Mesenchymal stem cell (in vitro differentiated cells and primary cell): ENCODE measurements at regions not wholly inside any gene's neighbourhood (a gene's known extent, or its start where the extent isn't known, plus 50 kb on each side); places are given as distances from the start of the nearest gene placed in this dataset.
"Not testable (repeated sequence)": the region's sequence is repeated elsewhere in the genome, so short reads cannot be mapped to it uniquely, and the experiment has no call there.

Experiments used
- DNase-seq: peaks from one replicate; pipeline ENCODE4 v3.0.0-alpha.2; 2013
- H2AFZ ChIP-seq: one replicate; pipeline ENCODE4 v1.6.1; 2013; ENCODE audit warnings: low read depth, mild to moderate bottlenecking, control low read depth, inconsistent platforms, low read length, moderate library complexity
- H2AK5ac ChIP-seq: 2 replicates; pipeline ENCODE4 v1.6.1; 2013; ENCODE audit warnings: low read length, moderate library complexity, mild to moderate bottlenecking, inconsistent platforms; ENCODE audit not compliant: severe bottlenecking
- H2BK120ac ChIP-seq: one replicate; pipeline ENCODE4 v1.6.1; 2013; ENCODE audit warnings: low read depth, mild to moderate bottlenecking, inconsistent platforms, low read length, moderate library complexity
- H2BK12ac ChIP-seq, 2 experiments: one replicate each; pipeline ENCODE4 v1.6.1; 2013; ENCODE audit warnings: inconsistent platforms in 2 of 2, low read length in 2 of 2, mild to moderate bottlenecking in 2 of 2, moderate library complexity in 2 of 2, control low read depth in 1 of 2
- H2BK15ac ChIP-seq: one replicate; pipeline ENCODE4 v1.6.1; 2013; ENCODE audit warnings: mild to moderate bottlenecking, low read depth, inconsistent platforms; ENCODE audit not compliant: poor library complexity, severe bottlenecking
- H2BK5ac ChIP-seq: 2 replicates; pipeline ENCODE4 v1.6.1; 2013; ENCODE audit warnings: low read depth, mild to moderate bottlenecking, low read length, control low read depth, inconsistent platforms; ENCODE audit not compliant: poor library complexity, severe bottlenecking
- H3K14ac ChIP-seq, 2 experiments: one replicate each; pipeline ENCODE4 v1.6.1; 2013; ENCODE audit warnings: inconsistent platforms in 2 of 2, low read length in 2 of 2, control low read depth in 1 of 2, mild to moderate bottlenecking in 1 of 2, moderate library complexity in 1 of 2
- H3K18ac ChIP-seq, 2 experiments: one replicate each; pipeline ENCODE4 v1.6.1; 2013; ENCODE audit warnings: inconsistent platforms in 2 of 2, low read length in 2 of 2, control low read depth in 1 of 2, low read depth in 1 of 2, mild to moderate bottlenecking in 1 of 2
- H3K23ac ChIP-seq, 2 experiments: one replicate each; pipeline ENCODE4 v1.6.1; 2013; ENCODE audit warnings: inconsistent platforms in 2 of 2, low read length in 2 of 2, mild to moderate bottlenecking in 2 of 2, moderate library complexity in 2 of 2, control low read depth in 1 of 2
- H3K27ac ChIP-seq: 2 replicates; pipeline ENCODE4 v1.5.1; 2013; ENCODE audit warnings: mild to moderate bottlenecking, moderate library complexity, low read length, control low read depth, inconsistent platforms; ENCODE audit not compliant: poor library complexity, severe bottlenecking
- H3K27me3 ChIP-seq, 2 experiments: 2 replicates each; pipeline versions ENCODE4 v1.6.1 to v1.7.0; 2013; ENCODE audit warnings: low read length in 2 of 2, mild to moderate bottlenecking in 2 of 2, moderate library complexity in 2 of 2, control low read depth in 1 of 2, inconsistent platforms in 1 of 2; ENCODE audit not compliant: control insufficient read depth in 1 of 2, insufficient read depth in 1 of 2
- H3K36me3 ChIP-seq, 2 experiments: 2 replicates each; pipeline versions ENCODE4 v1.6.1 to v1.7.0; 2013; ENCODE audit warnings: low read length in 2 of 2, control low read depth in 1 of 2, inconsistent platforms in 1 of 2, low read depth in 1 of 2, mild to moderate bottlenecking in 1 of 2; ENCODE audit not compliant: insufficient read depth in 2 of 2, control insufficient read depth in 1 of 2
- H3K4ac ChIP-seq, 2 experiments: one replicate each; pipeline ENCODE4 v1.6.1; 2013; ENCODE audit warnings: inconsistent platforms in 2 of 2, low read length in 2 of 2, mild to moderate bottlenecking in 2 of 2, moderate library complexity in 2 of 2, control low read depth in 1 of 2, low read depth in 1 of 2
- H3K4me1 ChIP-seq: 2 replicates; pipeline ENCODE4 v1.6.1; 2013; ENCODE audit warnings: low read depth, low read length, control low read depth; ENCODE audit not compliant: control insufficient read depth, insufficient read depth
- H3K4me2 ChIP-seq: 2 replicates; pipeline ENCODE4 v1.6.1; 2013; ENCODE audit warnings: low read length, mild to moderate bottlenecking, inconsistent platforms; ENCODE audit not compliant: poor library complexity, severe bottlenecking
- H3K4me3 ChIP-seq, 2 experiments: 2 replicates each; pipeline versions ENCODE4 v1.5.1 to v1.7.0; 2013; ENCODE audit warnings: low read length in 2 of 2, mild to moderate bottlenecking in 2 of 2, control low read depth in 1 of 2, low read depth in 1 of 2; ENCODE audit not compliant: insufficient read depth in 1 of 2
- H3K79me1 ChIP-seq: replicated peaks from 2 replicates; pipeline ENCODE4 v1.6.1; 2013; ENCODE audit warnings: mild to moderate bottlenecking, control low read depth, low read length, inconsistent platforms; ENCODE audit not compliant: poor library complexity, severe bottlenecking
- H3K9ac ChIP-seq: 2 replicates; pipeline ENCODE4 v1.7.0; 2013; ENCODE audit warnings: mild to moderate bottlenecking, low read length, moderate library complexity
- H3K9me3 ChIP-seq: 2 replicates; pipeline ENCODE4 v1.7.0; 2013; ENCODE audit warnings: mild to moderate bottlenecking, low read length; ENCODE audit not compliant: control insufficient read depth
- H4K8ac ChIP-seq: one replicate; pipeline ENCODE4 v1.6.1; 2013; ENCODE audit warnings: inconsistent platforms, mild to moderate bottlenecking, low read length, moderate library complexity
- H4K91ac ChIP-seq: one replicate; pipeline ENCODE4 v1.6.1; 2013; ENCODE audit warnings: mild to moderate bottlenecking, low read length, inconsistent platforms
- WGBS: methylation state at CpG from one replicate; pipeline ENCODE4 v1.1.7; 2013; ENCODE audit warnings: mixed read lengths; 5-methylcytosine and 5-hydroxymethylcytosine counted together

GRCh38 chr13:60657586-60657985 lies 260.6 kb downstream of the TDRD3 start:
- not testable (repeated sequence) for H2BK12ac ChIP-seq, H3K23ac ChIP-seq
- WGBS: no CpG with 5 or more reads among the region's 1 CpG

GRCh38 chr13:60655256-60655655 lies 258.2 kb downstream of the TDRD3 start:
- Histone ChIP-seq H3K23ac (no peak overlapping the region), H3K18ac (no peak overlapping the region), H3K27me3 (peaks cover 0 to 2% of the 10 kb centered on the region in 2 experiments), H3K36me3 (no peaks in the 10 kb centered on the region), H3K14ac (no peak overlapping the region), H2AK5ac (no peak overlapping the region), H3K4me2 (no peak overlapping the region), H4K8ac (no peak overlapping the region), H3K79me1 (no peaks in the 10 kb centered on the region), H3K4me1 (no peaks in the 10 kb centered on the region), H3K4me3 (no peak overlapping the region), H2BK120ac (no peak overlapping the region), H2BK12ac (no peak overlapping the region), H2AFZ (no peak overlapping the region), H4K91ac (no peak overlapping the region), H2BK5ac (no peak overlapping the region), H3K4ac (no peak overlapping the region), H3K27ac (no peak overlapping the region), H3K9ac (no peak overlapping the region), H3K9me3 (no peaks in the 10 kb centered on the region), H2BK15ac (no peak overlapping the region)
- peak; percentile 1 for DNase-seq
- WGBS: 69% methylated on average over 2 of the region's 4 CpGs

More at GRCh38 chr13:60657586-60657985, 260.6 kb downstream of the TDRD3 start:
- not testable (repeated sequence) for H3K27me3 ChIP-seq, H3K4me2 ChIP-seq, H2BK15ac ChIP-seq, H2AK5ac ChIP-seq, H3K4me3 ChIP-seq, H3K27ac ChIP-seq, H3K9me3 ChIP-seq, H3K18ac ChIP-seq, H3K79me1 ChIP-seq, H2AFZ ChIP-seq, H4K91ac ChIP-seq, H4K8ac ChIP-seq, DNase-seq, H3K4me1 ChIP-seq, H3K9ac ChIP-seq, H3K36me3 ChIP-seq, H3K14ac ChIP-seq, H2BK120ac ChIP-seq, H2BK5ac ChIP-seq, H3K4ac ChIP-seq

- no peak overlapping the region for H3K4me2 ChIP-seq
- 38% methylated on average over 1 of the region's 1 CpG for WGBS
- no peak overlapping the region for H2BK12ac ChIP-seq
- no peak overlapping the region for H3K27ac ChIP-seq
- no peaks in the 10 kb centered on the region for H3K4me1 ChIP-seq
- H3K14ac ChIP-seq: no peak overlapping the region
- H3K36me3 ChIP-seq: no peaks in the 10 kb centered on the region
- H2BK120ac ChIP-seq: no peak overlapping the region
- peaks cover 0 to 4% of the 10 kb centered on the region in 2 experiments for H3K27me3 ChIP-seq
- H4K8ac ChIP-seq: no peak overlapping the region
- H3K9me3 ChIP-seq: no peaks in the 10 kb centered on the region
- H3K18ac ChIP-seq: no peak overlapping the region
- H2BK5ac ChIP-seq: no peak overlapping the region
- H2BK15ac ChIP-seq: no peak overlapping the region
- H2AK5ac ChIP-seq: no peak overlapping the region
- no peak overlapping the region for H3K4me3 ChIP-seq
- H4K91ac ChIP-seq: no peak overlapping the region
- no peaks in the 10 kb centered on the region for H3K79me1 ChIP-seq
- no peak overlapping the region for H3K4ac ChIP-seq
- H2AFZ ChIP-seq: no peak overlapping the region
- DNase-seq: peak; percentile 0
- no peak overlapping the region for H3K9ac ChIP-seq
- H3K23ac ChIP-seq: no peak overlapping the region
Observed at GRCh38 chr13:60654415-60654814, 257.4 kb downstream of the TDRD3 start.

- H3K14ac ChIP-seq: no peak overlapping the region
- no peak for DNase-seq
- H3K4me3 ChIP-seq: no peak overlapping the region
- H3K9me3 ChIP-seq: no peaks in the 10 kb centered on the region
- no peak overlapping the region for H2BK12ac ChIP-seq
- H3K4me2 ChIP-seq: no peak overlapping the region
- H4K91ac ChIP-seq: no peak overlapping the region
- no peak overlapping the region for H3K9ac ChIP-seq
- no peaks in the 10 kb centered on the region for H3K36me3 ChIP-seq
- no peak overlapping the region for H3K4ac ChIP-seq
- H3K18ac ChIP-seq: no peak overlapping the region
- no peak overlapping the region for H4K8ac ChIP-seq
- H3K4me1 ChIP-seq: peaks cover 2% of the 10 kb centered on the region
- peaks cover 0 to 4% of the 10 kb centered on the region in 2 experiments for H3K27me3 ChIP-seq
- no peak overlapping the region for H2BK120ac ChIP-seq
- no peak overlapping the region for H2BK5ac ChIP-seq
- no peak overlapping the region for H2AK5ac ChIP-seq
- H2AFZ ChIP-seq: no peak overlapping the region
- H3K27ac ChIP-seq: no peak overlapping the region
- no peaks in the 10 kb centered on the region for H3K79me1 ChIP-seq
- no peak overlapping the region for H3K23ac ChIP-seq
- no peak overlapping the region for H2BK15ac ChIP-seq
Observed at GRCh38 chr13:60647547-60647946, 250.5 kb downstream of the TDRD3 start.
